NCI-H1694 treated with DMSO at 0.1 percent for 48 hours (cell line): ENCODE measurements at regions not wholly inside any gene's neighbourhood (a gene's known extent, or its start where the extent isn't known, plus 50 kb on each side); places are given as distances from the start of the nearest gene placed in this dataset.

Experiments used
- DNase-seq: peaks from one replicate; lab custom pipeline; 2025; lab: John Stamatoyannopoulos, UW

DNA sequence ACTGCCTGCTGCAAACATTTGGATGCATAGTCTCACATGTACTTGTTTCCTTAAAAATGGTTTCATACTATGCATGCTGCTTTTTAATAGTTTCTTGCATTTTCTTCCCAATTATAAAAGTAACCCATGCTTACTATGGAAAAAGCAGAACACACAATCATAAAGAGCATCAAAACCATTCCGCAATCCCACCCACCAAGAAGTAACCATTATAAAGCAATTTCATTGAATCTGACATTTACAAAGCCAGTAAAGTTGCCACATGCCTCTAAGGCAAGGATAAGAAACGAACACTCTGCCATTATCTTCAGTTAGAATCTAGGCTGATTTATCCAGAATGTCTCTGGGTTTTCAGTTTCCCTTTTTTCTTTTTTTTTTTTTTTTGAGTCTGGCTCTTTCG lies 92.7 kb upstream of the OSMR start:
- no peak for DNase-seq

DNA sequence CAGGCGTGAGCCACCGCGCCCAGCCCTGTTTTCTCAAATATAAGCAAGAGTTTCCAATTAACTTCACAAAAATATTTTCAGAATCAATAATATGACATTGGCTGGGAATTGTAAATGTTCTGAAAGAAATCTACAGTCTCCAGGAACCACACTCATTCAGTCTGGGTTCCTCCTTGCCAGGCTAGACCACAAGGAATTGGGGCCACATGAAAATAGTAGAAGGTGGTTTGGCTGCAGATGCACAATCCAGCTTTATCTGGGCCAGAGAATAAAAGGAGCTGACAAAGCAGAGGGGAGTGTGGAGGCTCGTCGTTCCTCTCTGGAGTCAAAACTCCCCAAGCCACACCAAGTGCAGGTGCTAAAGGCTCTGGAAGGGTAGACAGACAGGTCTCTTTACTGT lies 92.0 kb upstream of the OSMR start:
- no peak for DNase-seq

DNA sequence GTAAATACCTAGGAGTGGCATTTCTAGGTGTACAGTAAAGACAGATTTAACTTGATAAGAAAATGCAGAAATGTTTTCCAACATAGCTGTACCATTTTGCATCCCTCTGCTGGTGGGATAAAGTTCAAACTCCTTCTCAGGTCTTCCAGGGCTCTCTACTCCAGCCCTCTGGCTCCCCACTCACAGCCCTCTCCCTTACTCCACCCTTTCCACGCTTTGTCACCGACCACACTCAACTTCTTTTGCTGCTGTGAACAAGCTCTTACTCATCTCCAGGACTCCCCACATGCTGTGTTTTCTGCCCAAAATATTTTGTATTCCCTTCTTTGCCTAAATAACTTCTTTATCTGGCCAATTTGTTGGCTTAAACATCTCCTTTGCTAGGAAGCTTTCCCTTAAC lies 90.6 kb upstream of the OSMR start:
- DNase-seq = no peak

DNA sequence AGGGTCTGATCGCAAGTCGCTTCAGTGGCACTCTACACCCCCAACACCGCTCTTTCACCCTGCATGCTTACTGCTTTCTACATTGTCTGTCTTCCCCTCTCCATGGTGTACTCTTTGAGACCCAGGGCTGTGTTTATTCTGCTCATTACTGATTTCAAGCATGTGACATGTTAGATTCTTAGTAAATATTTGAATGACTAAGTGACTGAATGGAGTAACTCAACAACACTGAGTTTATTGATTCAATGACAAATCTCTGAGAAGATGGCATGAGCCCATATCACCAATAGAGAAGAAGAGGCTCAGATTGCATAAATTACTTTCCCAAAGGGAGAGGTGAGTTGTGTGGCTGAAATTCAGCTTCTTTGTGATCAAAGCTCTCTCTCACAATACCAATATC lies 89.7 kb upstream of the OSMR start:
- no peak for DNase-seq

DNA sequence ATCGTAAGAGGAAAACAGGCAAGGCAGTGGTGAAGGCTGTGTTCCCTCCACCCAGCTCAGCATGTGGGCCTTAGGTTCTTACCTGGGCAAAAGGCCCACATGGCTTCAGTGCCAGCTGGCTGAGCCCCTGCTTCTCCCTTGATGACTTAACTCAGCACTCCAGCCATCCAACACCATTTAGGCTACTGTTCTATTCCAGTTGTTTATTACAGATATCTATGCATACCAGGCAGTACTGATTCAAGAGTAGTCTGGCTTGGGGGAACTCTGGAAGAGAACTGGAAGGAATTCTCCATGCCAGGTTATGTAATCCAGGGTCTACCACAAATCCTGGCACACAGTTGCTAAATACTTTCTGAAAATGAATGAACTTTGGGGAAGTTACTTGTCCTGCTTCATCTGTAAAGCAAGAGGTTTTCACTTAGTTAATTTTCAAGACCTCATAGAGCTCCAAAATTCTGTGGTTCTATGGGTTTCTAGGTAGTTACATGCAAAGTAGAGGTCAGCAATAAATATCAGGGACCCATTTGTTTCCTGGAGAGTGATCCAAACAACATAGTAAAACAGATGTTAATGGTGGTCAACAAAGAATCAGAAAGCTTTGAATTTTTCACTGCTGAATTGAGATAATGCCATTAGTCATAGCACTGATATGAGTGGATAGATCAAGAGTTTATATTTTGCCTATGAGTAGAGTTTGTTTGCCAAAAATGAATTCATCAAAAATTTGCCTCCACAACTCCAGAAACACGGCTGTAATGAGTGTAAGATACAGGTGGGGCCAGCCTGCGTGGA lies 88.2 kb upstream of the OSMR start:
- DNase-seq = no peak

DNA sequence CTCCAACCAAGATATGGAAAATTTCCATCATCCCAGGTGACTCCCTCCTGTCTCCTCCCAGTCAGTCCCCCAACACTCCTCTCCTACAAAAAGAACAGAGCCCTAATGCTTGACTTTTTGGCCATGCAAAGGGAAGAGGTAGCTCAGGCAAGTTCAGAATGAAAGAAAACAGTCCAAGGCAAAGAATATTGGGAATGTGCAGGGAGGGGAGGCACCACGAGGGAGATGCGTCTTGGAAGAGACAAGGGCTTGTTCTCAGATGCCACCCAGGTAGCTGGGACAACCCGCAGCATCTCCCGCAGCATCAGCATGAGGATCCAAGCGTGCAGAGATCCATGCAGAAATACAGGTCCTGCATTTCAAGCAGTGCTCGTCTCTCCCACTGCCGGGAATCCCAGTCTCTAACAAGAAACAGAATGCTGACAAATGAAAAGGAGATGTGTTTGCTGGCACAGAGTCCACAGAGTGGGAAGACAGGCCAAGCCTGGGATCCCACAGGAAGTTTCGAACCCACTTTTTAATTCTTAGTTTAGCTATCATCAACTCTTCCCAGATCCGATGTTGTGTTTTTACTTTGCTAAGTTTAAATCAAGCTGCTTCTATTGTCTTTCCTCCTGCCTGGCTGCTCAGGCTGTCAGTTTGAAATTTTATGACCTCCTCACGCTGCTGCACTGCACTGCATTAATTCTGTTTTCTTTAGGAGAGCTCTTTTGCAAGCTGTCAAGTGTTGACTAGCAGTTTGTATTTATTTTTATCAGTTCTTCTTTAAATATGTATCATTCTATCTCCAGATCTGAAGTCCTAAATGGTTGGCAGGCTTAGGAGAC lies 86.8 kb upstream of the OSMR start:
- DNase-seq = no peak

DNA sequence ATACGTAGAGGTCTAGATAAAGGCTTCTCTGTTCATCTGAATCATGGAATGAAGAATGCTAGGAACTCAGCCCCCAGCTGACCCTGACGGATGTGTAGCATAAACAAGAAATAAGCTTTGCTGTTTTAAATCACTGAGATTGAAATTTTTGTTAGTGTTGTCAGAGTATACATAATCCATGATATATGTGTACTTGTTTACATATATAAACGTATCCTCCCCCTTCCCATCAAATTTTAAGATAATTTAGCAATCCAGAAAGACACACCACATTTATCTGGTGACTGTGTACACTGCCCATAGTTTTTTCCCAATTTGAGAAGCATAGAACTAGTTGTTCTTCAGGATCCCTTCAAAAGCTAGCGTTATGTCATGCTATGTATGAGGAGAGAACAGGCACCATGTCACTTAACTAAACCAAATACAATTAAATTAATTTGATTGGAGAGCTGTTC lies 80.8 kb upstream of the OSMR start:
- no peak for DNase-seq

DNA sequence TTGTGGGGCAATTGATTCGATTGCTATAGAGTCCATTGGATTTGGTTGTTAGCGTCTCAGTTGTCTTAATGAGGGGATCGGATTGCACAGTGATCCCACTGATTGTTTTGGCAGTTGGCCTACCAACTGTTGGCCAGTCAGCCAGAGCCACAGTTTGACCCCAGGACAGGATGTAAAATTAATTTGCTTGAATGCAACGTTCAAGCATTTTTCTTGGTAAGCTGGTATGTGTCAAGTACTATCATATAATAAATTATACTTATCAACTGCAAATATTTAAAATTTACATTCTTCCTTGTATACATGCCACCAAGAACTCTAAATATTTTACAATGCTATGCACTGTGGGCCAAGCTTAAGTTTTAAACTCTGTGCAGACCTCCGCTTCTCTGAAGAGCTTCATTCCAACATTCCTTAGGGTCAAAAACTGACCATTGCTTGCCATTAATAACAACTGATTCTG lies 80.4 kb upstream of the OSMR start:
- no peak for DNase-seq

DNA sequence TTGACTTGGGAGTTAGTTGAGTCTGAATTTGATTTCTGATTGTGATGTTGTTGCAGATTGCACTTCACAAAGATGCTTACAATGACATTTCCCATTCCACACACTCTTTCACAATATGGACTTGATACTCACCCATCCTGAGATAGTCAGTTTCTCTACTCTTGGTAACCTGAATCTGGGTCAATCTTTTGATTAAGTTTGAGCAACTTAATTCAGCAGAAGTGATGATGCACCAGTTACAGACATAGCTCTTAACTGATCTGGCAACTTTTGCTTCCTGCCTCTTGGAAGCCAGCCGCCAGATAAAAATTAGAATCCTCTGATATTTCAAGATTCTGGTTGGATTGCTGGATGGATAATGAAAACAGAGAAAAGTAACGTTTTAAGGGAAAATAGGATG lies 79.7 kb upstream of the OSMR start:
- no peak for DNase-seq

DNA sequence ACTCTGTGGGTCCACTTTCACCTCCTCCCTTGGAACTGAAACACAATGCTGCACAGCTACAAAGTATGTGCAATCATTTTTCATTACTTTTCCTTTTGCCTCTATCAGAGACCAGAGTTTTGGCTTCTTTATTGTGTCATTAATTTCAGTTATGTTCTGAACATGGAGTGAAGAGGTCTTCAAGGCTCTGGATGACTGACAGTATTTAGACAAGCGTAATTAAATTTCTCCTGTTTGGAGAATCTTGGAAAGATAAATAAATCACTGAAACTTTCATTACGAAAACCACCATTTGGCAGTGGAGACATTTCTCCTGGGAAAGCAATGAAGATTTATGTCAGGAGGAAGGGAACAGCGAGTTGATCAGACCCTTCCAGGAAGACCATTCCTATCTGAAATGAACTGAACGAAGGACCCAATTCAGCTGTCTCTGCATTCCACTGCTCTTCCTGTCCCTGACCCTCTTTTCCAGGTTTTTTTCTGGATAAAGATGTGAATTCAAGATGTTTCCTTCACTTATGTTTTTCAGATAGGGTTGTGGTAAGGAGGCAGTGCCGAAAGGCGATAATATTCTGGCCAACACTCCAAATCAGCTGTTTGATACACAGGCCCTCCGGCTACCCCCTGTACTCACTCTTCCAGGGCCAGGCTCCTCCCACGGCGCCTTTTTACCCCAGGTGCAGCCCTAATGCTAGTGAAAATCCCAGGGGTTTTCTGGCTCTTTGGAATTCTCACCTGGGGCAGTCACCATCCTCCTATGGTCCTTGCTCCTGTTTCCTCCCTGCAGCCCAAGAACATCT lies 77.2 kb upstream of the OSMR start:
- no peak for DNase-seq

DNA sequence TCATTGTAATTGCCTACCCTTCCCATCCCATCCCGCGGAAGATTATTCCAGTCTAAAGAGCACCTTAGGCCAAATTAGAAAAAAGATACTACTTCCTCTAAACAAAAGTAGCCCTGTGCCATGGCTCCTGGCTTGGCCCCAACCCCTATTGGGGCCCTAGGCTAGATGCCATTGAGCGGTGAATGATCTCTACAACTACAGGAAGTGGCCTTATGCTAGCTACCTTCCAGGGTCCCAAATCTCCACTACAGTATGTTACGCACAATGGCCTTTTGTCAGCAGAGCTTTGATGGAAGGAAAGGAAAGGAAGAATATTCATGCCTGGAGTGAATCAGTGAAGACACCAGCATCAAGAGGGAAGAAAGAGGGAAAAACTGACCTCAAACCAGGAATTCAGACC lies 73.3 kb upstream of the OSMR start:
- DNase-seq = no peak

DNA sequence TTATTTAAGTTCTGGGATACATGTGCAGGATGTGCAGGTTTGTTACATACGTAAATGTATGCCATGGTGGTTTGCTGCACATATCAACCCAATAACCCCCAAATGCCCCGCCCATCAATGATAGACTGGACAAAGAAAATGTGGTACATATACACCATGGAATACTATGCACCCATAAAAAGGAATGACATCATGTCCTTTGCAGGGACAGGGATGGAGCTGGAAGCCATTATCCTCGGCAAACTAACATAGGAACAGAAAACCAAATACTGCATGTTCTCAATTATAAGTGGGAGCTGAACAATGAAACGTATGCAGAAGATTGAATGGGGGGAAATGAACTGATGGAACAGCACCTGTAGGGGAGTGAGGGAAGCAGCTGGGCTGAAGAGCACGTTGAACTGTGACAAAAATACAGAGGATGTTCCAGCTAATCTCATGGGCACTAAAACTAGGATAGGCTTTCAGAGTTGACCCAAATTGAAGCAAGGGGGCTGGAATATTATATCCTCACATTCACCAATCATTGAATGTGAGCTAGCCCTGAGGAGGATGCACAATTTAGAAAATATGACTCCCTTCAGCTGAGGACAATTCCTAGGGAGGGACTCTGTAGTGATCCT lies 70.5 kb upstream of the OSMR start:
- DNase-seq = no peak

DNA sequence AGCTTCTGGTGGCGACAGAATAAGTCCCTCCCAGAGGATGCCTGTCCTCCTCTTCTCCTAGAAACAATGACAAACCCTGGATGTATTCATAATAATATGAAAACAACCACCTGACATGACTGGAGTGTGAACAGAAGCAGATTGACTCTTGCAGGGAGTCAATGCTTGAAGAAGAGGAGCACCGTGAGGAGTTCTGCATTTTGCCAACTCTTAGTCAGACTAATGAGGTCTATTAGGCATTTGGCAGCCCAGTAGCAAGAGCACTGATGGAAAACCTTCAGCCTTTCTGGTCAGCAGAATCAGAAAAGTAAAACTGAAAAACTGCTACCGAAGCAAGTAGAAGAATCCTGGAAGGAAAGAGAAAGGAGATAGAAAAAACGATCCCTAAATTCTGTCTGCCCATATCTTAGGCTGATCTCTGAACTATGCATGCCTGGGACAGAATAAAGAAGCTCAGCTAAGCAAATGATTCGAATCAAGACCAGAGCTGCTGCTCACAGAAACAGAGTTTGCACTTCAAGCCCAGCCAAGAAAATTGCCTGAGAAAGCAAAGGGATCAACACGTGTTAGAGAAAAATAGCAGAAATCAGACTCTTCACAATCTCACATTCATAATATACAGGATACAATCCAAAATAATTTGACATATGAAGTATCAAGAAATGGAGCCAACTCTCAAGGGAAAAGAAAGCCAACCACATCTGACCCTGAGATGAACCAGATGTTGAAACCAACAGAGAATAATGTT lies 69.5 kb upstream of the OSMR start:
- DNase-seq = no peak

DNA sequence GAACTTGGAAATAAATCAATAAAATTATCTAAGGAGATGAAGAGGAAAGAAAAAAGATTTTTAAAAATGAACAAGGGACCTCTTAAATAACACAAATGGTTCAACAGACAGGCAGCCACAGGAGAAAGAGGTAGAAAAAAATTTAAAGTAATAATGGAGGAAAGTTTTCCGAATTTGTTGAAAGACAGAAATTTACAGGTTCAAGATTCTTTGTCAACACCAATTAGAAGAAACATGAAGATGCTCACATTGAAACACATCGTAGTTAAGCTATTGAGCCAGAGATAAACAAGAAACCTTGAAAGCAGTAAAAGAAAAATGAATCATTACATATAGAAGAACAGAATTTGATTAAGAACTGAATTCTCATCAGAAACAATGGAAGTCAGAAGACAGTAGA lies 68.7 kb upstream of the OSMR start:
- no peak for DNase-seq

DNA sequence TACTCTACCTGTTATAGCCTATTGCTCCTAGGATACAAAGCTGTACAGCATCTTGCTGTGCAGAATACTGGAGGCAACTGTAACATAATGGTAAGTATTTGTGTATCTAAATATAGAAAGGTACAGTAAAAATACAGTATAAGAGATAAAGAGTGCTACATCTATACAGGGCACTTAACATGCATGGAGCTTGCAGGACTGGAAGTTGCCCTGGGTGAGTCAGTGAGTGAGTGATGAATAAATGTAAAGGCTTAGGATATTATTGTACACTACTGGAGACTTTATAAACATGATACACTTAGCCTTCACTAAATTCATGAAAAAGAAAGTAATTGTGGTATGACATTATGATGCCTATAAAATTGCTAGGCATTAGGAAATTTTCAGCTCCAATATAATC lies 65.5 kb upstream of the OSMR start:
- DNase-seq = no peak

DNA sequence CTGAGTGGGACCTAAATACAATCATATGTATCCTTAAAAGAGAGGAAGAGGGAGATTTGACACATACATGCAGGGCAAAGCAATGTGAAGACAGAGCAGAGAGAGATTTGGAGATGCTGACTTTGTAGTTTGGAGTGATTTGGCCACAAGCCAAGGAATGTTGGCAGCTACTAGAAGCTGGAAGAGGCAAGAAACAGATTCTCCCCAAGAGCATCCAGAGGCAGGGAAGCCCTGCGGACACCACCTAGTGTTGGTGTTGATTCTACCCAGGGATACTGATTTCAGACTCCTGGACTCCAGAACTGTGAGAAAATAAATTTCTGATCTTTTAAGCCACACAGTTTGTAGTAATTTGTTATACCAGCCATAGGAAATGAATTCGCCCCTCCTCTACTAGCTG lies 64.9 kb upstream of the OSMR start:
- no peak for DNase-seq

DNA sequence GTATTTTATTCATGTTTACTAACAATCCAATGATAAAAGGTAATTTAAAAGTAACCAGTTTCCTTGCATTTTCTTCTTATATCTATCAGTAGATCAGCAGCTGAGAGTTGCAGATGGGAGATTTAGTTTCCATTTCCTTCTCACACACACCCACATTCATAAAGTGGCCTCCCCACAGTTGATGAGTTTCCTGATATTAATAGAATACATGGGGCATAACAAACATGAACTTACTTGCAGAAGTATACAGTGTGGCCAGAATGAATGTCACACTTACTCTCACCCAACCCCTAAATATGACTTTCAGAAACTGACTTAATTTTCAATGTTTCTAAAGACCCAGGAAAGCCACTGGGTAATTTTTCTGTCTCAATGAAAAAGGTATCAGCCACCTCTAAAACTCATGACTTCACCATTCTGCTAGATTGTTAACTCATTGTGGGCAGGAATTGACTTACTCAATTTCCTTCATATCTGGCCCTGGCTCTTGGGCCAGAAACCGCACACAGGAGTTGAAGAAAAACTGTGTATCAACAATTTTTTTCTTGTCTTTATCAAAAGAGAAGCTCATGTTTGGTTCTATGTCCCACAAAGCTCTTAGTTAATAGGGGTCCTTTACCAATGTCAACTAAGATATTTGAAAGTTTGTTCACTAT lies 63.5 kb upstream of the OSMR start:
- DNase-seq = no peak

DNA sequence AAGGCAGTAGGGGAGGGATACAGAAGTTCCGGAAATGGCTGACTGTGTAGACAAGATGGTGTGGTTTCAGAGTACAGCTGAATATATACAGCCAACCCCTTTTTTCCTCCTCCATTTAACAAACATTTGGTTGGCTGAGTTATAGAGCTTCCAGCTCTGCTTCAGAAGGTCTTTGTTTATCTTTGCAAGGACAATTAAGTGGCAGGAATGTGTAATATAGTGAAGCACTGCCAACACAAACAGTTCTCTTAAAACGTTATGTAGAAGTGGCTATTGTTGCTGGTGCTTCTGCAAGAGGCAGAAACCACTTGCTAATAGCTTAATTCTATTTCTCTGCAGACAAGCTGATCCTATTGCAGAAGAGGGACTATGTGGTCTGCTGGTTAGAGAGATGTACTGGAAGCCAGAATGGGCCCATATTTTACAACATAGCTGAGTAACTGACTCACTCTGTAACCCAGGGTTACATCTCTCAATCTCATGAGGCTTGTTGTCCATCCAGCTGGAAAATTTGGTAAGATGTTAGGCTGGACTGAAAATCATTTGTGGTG lies 62.7 kb upstream of the OSMR start:
- DNase-seq = no peak

DNA sequence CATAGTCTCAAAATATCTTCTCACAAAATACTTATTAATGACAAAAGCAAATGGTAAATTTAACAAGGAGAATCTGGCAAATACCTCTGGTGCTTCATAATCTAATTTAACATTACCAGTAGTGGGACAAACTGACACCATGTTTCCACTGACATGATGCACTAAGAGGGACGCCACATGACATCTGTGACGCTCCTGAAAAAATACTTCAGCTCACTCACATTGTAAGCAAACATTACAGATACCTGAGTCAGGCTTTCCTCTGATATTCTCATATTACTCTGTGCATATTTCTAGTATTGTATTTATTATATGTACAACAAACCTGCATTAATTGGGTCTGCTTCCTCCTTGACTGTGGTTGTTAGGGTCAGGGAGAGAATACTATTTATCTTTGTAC lies 56.7 kb upstream of the OSMR start:
- no peak for DNase-seq

DNA sequence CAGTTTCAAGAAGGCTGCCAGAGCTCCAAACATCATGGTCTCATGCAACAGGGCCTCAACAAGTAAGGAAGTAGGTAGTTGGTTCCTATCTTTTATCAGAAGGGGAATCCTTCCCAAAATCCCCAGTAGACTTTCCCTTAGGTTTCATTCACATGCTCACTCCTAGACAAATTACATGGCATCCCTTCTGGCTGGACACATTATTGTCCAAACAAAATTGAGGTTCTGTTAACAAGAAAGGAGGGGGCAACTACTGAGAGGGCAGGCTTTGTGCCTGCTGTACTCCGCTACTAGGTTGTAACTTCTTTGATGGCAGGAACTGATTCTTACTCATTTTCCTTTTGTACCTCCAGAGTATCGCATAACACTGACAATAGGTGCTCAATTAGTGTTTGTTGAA lies 56.0 kb upstream of the OSMR start:
- DNase-seq = no peak

DNA sequence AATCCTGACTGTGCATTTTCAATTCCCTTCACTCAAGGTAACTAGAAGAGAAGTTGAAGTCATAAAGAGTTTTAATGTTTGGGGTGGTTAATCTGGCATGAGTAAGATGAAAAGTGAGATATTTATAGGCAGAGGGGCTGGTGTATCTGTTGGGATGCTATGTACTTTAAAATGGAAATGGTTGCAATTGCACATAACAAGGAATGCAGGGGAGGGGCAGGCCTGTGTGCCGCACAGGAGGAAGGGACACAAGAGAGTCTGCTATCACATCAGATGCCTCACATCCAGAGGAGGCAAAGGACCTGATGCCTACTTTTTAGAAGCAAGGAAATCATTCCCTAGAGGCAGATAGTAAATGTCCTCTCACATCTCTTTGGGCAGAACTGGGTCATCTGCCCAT lies 55.5 kb upstream of the OSMR start:
- no peak for DNase-seq
